Activated CD8-positive, alpha-beta T cell treated with anti-CD3 and anti-CD28 coated beads for 36 hours (primary cell): ENCODE measurements at regions not wholly inside any gene's neighbourhood (a gene's known extent, or its start where the extent isn't known, plus 50 kb on each side); places are given as distances from the start of the nearest gene placed in this dataset.

ENCODE experiments used
- ATAC-seq: fragments of 200-7000 bp; cut with Tn5 transposase; one replicate; pipeline ENCODE4 v1.10.0; 2021; ENCODE audit warnings: mild to moderate bottlenecking, moderate library complexity
- CTCF ChIA-PET: fragments of 350-600 bp; sonication (Branson Sonifier 250); formaldehyde crosslinking; loops from one replicate; lab custom pipeline; 2021; ENCODE audit warnings: antibody characterized with exemption; lab: Charles Lee
- POLR2A ChIA-PET: fragments of 350-600 bp; sonication (Branson Sonifier 250); formaldehyde crosslinking; loops from one replicate; lab custom pipeline; 2021; ENCODE audit warnings: antibody characterized with exemption; lab: Charles Lee
- DNase-seq: peaks from one replicate; pipeline ENCODE4 v3.0.0-alpha.2; 2020
- H3K27ac Mint-ChIP-seq: one replicate; pipeline ENCODE4 v1.8.0; 2021; ENCODE audit warnings: mild to moderate bottlenecking, mixed read lengths
- H3K27me3 Mint-ChIP-seq: one replicate; pipeline ENCODE4 v1.8.0; 2021; ENCODE audit warnings: mixed read lengths
- H3K36me3 Mint-ChIP-seq: one replicate; pipeline ENCODE4 v1.8.0; 2021; ENCODE audit warnings: low read depth, mixed read lengths
- H3K4me1 Mint-ChIP-seq: one replicate; pipeline ENCODE4 v1.8.0; 2021; ENCODE audit warnings: low read depth, mixed read lengths
- H3K4me3 Mint-ChIP-seq: one replicate; pipeline ENCODE4 v1.8.0; 2021; ENCODE audit warnings: mild to moderate bottlenecking, moderate library complexity, mixed read lengths
- H3K9me3 Mint-ChIP-seq: one replicate; pipeline ENCODE4 v1.8.0; 2021; ENCODE audit warnings: mixed read lengths
- intact Hi-C: fragments of 100-400 bp; cut with micrococcal nuclease; formaldehyde crosslinking; loops from one replicate; pipeline ENCODE4 v1.10.0; 2022
- TF ChIP-seq, protein P1 (sequence below): fragments of 200-600 bp; IDR thresholded peaks from one replicate; pipeline ENCODE4 v1.8.0; 2022; ENCODE audit warnings: antibody characterized with exemption, mild to moderate bottlenecking

DNA sequence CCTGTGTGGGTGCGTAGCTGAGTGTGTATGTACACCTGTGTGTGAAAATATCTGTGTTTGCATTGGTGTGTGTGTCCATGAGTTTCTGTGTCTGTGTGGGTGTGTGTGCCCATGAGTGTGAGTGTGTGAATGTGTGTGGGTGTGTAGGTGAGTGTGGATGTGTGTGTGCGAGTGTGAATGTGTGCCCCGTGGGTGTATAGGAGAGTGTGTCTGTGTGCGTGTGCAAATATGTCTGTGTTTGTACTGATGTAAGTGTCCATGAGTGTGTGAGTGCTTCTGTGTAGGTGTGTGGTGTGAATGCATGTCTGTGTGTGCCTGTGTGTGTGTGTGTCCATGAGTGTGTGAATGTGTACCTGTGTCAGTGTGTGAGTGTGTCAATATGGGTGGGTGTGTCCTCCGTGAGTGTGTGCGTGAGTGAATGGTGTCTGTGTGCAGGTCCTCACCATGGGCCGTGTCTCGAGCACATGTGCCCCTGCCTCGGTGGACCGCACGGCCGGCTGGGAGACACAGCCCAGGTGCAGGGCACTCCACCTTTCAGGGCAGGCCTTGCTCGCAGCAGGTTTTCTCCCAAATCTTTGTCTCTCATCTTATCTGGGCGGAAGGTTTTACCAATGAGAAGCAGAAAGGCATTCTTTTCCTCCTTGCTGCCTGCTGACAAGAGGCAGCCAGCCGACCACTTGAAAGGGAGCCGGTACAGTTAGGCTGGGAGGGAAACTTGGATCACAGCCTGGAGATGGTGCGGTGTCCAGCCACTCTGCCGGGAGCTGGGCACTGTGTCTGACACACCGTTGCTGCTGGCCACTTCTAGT, 107.1 kb upstream of the FAM20C start:
- H3K27me3 Mint-ChIP-seq = no peaks in the 10 kb centered on the region

DNA sequence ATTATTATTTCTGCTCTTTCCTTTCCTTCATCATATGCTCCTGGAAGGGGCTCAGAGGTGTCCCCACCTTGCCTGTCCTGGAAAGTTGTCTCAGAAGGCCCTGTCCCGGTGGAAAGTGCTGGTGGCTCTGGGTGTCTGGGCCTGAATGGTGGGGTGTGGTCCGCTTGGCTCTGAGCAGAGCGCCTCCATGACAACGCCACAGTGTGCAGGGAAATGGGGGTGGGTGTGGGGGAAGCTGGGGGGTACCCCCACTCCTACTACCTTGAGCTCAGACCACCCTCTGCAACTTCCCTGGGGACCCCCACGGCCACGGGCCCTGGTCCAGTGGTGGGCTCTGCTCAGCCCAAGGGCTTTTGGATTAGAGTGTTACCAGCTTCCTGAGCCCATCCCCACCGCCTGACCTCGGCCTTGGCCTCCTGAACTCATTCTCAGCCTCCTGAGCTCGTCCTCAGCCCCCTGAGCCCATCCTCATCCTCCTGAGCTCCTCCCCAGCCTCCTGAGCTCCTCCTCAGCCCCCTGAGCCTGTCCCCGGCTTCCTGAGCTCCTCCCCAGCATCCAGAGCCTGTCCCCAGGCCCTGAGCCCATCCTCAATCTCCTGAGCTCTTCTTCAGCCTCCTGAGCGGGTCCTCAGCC, 106.4 kb upstream of the FAM20C start:
- ATAC-seq (no peak), DNase-seq (no peak)
- Mint-ChIP-seq H3K36me3 (no peaks in the 10 kb centered on the region), H3K4me3 (no peak overlapping the region), H3K27me3 (no peaks in the 10 kb centered on the region), H3K4me1 (peaks cover 9% of the 10 kb centered on the region), H3K27ac (no peak overlapping the region), H3K9me3 (no peaks in the 10 kb centered on the region)
- TF ChIP-seq, protein P1, sequence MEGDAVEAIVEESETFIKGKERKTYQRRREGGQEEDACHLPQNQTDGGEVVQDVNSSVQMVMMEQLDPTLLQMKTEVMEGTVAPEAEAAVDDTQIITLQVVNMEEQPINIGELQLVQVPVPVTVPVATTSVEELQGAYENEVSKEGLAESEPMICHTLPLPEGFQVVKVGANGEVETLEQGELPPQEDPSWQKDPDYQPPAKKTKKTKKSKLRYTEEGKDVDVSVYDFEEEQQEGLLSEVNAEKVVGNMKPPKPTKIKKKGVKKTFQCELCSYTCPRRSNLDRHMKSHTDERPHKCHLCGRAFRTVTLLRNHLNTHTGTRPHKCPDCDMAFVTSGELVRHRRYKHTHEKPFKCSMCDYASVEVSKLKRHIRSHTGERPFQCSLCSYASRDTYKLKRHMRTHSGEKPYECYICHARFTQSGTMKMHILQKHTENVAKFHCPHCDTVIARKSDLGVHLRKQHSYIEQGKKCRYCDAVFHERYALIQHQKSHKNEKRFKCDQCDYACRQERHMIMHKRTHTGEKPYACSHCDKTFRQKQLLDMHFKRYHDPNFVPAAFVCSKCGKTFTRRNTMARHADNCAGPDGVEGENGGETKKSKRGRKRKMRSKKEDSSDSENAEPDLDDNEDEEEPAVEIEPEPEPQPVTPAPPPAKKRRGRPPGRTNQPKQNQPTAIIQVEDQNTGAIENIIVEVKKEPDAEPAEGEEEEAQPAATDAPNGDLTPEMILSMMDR = no peak
- intact Hi-C loops = no loop called here
- ChIA-PET CTCF (no interaction called here), POLR2A (no interaction called here)

More for the DNA sequence above, 107.1 kb upstream of the FAM20C start:
- TF ChIP-seq, protein P1 = no peak
- peaks cover 6% of the 10 kb centered on the region for H3K4me1 Mint-ChIP-seq
- no peak overlapping the region for H3K4me3 Mint-ChIP-seq
- intact Hi-C loops = no loop called here
- DNase-seq (no peak), ATAC-seq (no peak)
- no peaks in the 10 kb centered on the region for H3K36me3 Mint-ChIP-seq
- H3K27ac Mint-ChIP-seq = no peak overlapping the region
- ChIA-PET CTCF (no interaction called here), POLR2A (no interaction called here)
- H3K9me3 Mint-ChIP-seq = no peaks in the 10 kb centered on the region

DNA sequence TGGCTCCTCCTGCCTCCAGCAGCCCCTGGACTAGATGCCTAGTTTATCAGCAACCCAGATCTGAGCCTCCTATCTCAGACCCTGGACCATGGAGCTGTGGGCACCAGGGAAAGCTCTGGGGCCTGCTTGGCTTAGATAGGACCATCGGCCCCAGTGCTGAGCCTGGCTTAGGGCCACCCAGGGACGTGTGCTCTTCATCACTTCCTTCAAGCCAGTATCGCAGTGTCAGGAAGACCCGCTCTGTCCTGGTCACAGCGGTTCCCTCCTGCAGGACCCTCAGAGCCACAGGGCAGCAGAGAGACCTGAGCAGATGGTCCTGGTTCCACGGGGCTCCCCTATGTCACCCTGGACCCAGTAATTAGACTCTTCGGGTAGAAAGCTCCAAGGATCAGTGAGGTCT, 105.7 kb upstream of the FAM20C start:
- intact Hi-C loops = no loop called here
- H3K4me3 Mint-ChIP-seq = no peak overlapping the region

DNA sequence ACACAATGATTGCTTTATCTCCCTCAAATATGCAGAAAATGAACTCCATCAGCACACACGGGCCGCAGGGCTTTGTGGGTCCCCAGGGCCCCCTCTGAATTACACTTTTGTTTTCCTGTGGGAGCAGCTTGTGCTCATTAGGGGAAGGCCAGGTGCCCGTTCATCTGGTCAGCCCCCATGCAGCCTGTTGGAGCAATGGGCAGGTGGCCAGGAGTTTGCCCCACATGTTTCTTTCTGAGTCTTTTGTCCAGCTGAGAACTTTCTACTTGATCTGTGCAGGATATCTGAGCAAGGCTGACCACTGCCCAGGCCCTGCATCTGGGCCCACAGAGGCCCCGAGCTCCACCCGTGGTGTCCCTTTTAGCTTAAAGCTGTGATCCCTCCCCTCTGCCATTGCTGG, 105.3 kb upstream of the FAM20C start:
- H3K36me3 Mint-ChIP-seq = no peaks in the 10 kb centered on the region
- POLR2A ChIA-PET = no interaction called here

More for the DNA sequence above, 105.7 kb upstream of the FAM20C start:
- TF ChIP-seq, protein P1 = no peak
- ChIA-PET CTCF (no interaction called here), POLR2A (no interaction called here)
- Mint-ChIP-seq H3K27me3 (no peaks in the 10 kb centered on the region), H3K9me3 (no peaks in the 10 kb centered on the region), H3K27ac (no peak overlapping the region), H3K36me3 (no peaks in the 10 kb centered on the region), H3K4me1 (peaks cover 9% of the 10 kb centered on the region)
- no peak for DNase-seq
- ATAC-seq = no peak

More for the DNA sequence above, 105.3 kb upstream of the FAM20C start:
- CTCF ChIA-PET = no interaction called here
- ATAC-seq (no peak), DNase-seq (no peak)
- H3K27me3 Mint-ChIP-seq = no peaks in the 10 kb centered on the region
- no peaks in the 10 kb centered on the region for H3K9me3 Mint-ChIP-seq
- H3K4me1 Mint-ChIP-seq = peaks cover 9% of the 10 kb centered on the region
- H3K27ac Mint-ChIP-seq = no peak overlapping the region
- TF ChIP-seq, protein P1 = no peak
- intact Hi-C loops = no loop called here
- no peak overlapping the region for H3K4me3 Mint-ChIP-seq
